Left lung (tissue), 4 donors: ENCODE measurements at regions not wholly inside any gene's neighbourhood (a gene's known extent, or its start where the extent isn't known, plus 50 kb on each side); places are given as distances from the start of the nearest gene placed in this dataset.
A peak's percentile ranks its signal among the peaks of the same experiment; 100 is the strongest.
"Not testable (repeated sequence)": the region's sequence is repeated elsewhere in the genome, so short reads cannot be mapped to it uniquely, and the experiment has no call there.

Experiments used
- ATAC-seq: fragments of 200-7000 bp; cut with Tn5 transposase; one replicate; pipeline ENCODE4 v1.9.1; 2020; ENCODE audit warnings: moderate library complexity
- DNase-seq, 4 donors: peaks; one replicate each; pipeline ENCODE4 v3.0.0-alpha.2; 2013 to 2020
- H3K27ac ChIP-seq, 2 donors: fragments of 200-600 bp; sonication (generic) in 1 of 2; one replicate each; pipeline versions ENCODE4 v1.5.0 to v1.8.0; 2020 to 2021
- H3K27me3 ChIP-seq, 2 donors: fragments of 200-600 bp; sonication (generic) in 1 of 2; one replicate each; pipeline versions ENCODE4 v1.5.0 to v1.8.0; 2020 to 2021
- H3K36me3 ChIP-seq, 2 donors: fragments of 200-600 bp; sonication (generic) in 1 of 2; one replicate each; pipeline versions ENCODE4 v1.5.0 to v1.8.0; 2020 to 2021
- H3K4me1 ChIP-seq, 2 donors: fragments of 200-600 bp; one replicate each; pipeline ENCODE4 v1.8.0; 2021
- H3K4me3 ChIP-seq, 2 donors: fragments of 200-600 bp; sonication (generic) in 1 of 2; one replicate each; pipeline versions ENCODE4 v1.5.0 to v1.8.0; 2020 to 2021; ENCODE audit warnings: mild to moderate bottlenecking in 1 of 2
- H3K9me3 ChIP-seq, 2 donors: fragments of 200-600 bp; sonication (generic) in 1 of 2; one replicate each; pipeline versions ENCODE4 v1.5.0 to v1.8.0; 2020 to 2021
- CTCF ChIP-seq, 2 donors: fragments of 200-600 bp; sonication (generic) in 1 of 2; IDR thresholded peaks; one replicate each; pipeline versions ENCODE4 v1.5.0 to v1.8.0; 2021; ENCODE audit warnings: antibody characterized with exemption in 2 of 2
- intact Hi-C, 2 donors: fragments of 100-400 bp; cut with DNase I; formaldehyde crosslinking; loops; one replicate each; pipeline versions ENCODE4 v1.11.2 to v1.14.2; 2022
- donor health status: DM: no; HTN: yes; CAD: no.
- donor health status: DM: no; HTN: no; CAD: no.

DNA sequence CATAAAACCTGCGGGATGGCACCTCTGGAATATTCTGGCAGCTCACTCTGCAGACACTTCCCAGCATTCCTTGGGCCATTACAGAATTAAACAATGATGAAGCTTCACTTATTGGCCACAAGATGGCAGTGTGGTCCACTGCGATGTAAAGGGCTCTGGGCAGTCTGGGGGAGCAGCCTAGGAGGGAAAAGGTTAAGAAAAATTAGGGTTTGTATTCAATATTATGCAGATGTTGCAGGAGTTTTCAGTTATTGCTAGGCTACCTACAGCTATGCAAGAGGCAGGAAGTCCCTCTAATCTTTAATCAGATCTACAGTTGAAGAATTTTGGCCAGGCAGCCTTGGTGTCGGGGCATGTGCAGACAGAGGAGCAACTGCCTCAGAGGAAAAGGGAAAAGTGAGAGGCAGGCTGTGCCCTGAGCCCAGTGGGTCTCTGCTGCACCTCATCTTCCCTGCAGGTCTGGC lies 233.2 kb upstream of the PRSS1 start:
- Histone ChIP-seq H3K4me3 (no peak overlapping the region), H3K27ac (no peak overlapping the region), H3K36me3 (no peaks in the 10 kb centered on the region), H3K4me1 (peaks cover 0 to 4% of the 10 kb centered on the region in 2 donors), H3K9me3 (no peaks in the 10 kb centered on the region), H3K27me3 (no peaks in the 10 kb centered on the region)
- peak; percentile 68 to 71 for TF ChIP-seq CTCF (IDR thresholded peaks at IDR 0.05)
- DNase-seq (peak in 3 of 4 donors; percentile 19 to 51 (median 39)), ATAC-seq (peak; percentile 98)
- intact Hi-C loops: no loop called here

GRCh38 chr7:142514716-142515115 lies 234.6 kb upstream of the PRSS1 start:
- H3K9me3 ChIP-seq, H3K27ac ChIP-seq, DNase-seq, H3K4me1 ChIP-seq, intact Hi-C loops, H3K36me3 ChIP-seq, H3K4me3 ChIP-seq, H3K27me3 ChIP-seq, ATAC-seq: not testable (repeated sequence)

DNA sequence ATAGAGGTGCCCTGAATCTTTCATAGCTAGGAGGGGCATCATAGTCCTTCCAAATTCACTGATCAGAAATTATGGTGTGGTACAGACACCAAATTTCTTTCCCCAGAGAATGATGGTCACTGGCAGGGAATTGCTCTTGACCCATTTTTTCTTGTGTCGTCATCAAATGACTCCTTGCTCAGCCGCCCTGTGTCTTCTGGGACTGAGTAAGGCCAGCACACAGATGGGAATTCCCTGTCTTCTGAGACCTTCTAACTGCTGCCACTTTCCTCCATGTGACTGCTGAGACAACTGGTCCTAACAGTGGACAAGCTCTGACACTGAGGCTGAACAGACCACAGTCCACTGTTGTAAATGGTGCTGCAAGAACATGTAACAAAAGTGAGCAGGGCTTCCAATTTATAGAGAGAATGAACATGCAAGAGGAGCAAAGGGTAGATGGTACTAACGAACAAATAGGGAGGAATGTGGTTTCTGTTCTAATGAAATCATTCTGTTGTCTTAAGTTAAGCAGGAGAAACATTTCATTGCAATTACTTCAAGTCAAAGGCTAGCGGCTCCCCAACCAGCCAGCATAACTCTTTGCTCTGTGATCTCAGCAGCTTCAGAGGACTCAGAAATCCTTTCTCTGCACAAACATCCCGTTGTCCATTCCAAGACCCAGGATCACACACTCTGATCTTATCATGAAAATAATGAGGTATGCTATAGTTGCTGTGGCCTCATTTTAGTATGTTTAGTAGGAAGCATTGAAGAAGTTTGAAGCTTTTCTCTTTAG lies 235.9 kb upstream of the PRSS1 start:
- ATAC-seq (no peak), DNase-seq (no peak)
- no peaks in the 10 kb centered on the region for H3K9me3 ChIP-seq
- intact Hi-C loops: no loop called here
- peaks cover 0 to 4% of the 10 kb centered on the region in 2 donors for H3K4me1 ChIP-seq
- H3K27me3 ChIP-seq: no peaks in the 10 kb centered on the region
- no peak for TF ChIP-seq CTCF (IDR thresholded peaks at IDR 0.05)
- H3K27ac ChIP-seq: no peak overlapping the region
- H3K4me3 ChIP-seq: no peak overlapping the region
- H3K36me3 ChIP-seq: no peaks in the 10 kb centered on the region

DNA sequence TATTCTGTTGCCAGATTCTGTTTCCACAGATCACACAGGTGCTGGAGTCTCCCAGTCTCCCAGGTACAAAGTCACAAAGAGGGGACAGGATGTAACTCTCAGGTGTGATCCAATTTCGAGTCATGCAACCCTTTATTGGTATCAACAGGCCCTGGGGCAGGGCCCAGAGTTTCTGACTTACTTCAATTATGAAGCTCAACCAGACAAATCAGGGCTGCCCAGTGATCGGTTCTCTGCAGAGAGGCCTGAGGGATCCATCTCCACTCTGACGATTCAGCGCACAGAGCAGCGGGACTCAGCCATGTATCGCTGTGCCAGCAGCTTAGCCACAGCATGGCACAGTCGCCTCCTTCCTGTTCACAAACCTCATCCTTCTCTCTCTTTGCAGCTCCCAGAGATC lies 237.5 kb upstream of the PRSS1 start:
- Histone ChIP-seq H3K4me3 (no peak overlapping the region), H3K9me3 (no peaks in the 10 kb centered on the region), H3K4me1 (peaks cover 0 to 4% of the 10 kb centered on the region in 2 donors), H3K27me3 (no peaks in the 10 kb centered on the region), H3K27ac (no peak overlapping the region), H3K36me3 (no peaks in the 10 kb centered on the region)
- TF ChIP-seq CTCF (IDR thresholded peaks at IDR 0.05): no peak
- intact Hi-C loops: no loop called here
- no peak for ATAC-seq
- no peak for DNase-seq

DNA sequence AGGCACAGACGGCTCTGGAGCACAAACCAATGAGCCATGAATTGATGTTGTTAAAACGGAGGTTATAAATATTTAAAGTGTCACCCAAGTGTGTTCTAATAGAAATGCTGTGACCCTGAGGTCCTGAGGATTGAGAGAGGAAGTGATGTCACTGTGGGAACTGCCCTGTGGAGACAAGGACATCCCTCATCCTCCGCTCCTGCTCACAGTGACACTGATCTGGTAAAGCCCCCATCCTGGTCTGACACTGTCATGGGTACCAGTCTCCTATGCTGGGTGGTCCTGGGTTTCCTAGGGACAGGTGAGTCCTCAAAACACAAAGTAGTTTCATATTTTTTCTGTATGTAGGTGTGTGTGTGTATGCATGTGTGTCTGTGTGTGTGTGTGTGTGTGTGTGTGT lies 237.9 kb upstream of the PRSS1 start:
- Histone ChIP-seq H3K9me3 (no peaks in the 10 kb centered on the region), H3K27me3 (no peaks in the 10 kb centered on the region), H3K4me1 (peaks cover 0 to 4% of the 10 kb centered on the region in 2 donors), H3K36me3 (no peaks in the 10 kb centered on the region), H3K4me3 (no peak overlapping the region), H3K27ac (no peak overlapping the region)
- DNase-seq (no peak), ATAC-seq (no peak)
- no peak for TF ChIP-seq CTCF (IDR thresholded peaks at IDR 0.05)
- intact Hi-C loops: no loop called here

DNA sequence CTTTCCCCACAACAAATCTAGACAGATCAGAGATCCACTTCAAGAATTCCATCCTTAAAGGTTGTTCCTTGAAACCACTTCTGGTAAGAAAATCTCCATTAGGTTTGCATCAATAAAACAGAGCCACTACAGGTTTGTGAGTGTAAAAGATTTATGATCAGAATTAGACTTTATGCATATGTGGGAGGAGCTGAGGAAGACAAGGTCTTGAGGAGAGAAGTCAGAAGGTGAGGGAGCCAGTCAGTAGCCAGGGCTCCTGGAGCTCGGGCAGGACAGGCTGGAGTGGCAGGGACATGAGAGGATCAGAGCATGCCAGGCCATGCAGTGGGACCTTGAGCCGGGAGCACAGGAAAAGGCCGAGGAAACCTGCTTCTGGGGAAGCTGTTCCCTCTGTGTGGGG lies 240.0 kb upstream of the PRSS1 start:
- H3K36me3 ChIP-seq, H3K27ac ChIP-seq, H3K4me1 ChIP-seq, intact Hi-C loops, H3K27me3 ChIP-seq, H3K9me3 ChIP-seq, H3K4me3 ChIP-seq, ATAC-seq, DNase-seq: not testable (repeated sequence)
